GM18502 (cell line): ENCODE measurements at regions not wholly inside any gene's neighbourhood (a gene's known extent, or its start where the extent isn't known, plus 50 kb on each side); places are given as distances from the start of the nearest gene placed in this dataset.
"Not testable (repeated sequence)": the region's sequence is repeated elsewhere in the genome, so short reads cannot be mapped to it uniquely, and the experiment has no call there.

Source experiments
- ATAC-seq: cut with Tn5 transposase; IDR thresholded peaks from one replicate; pipeline ENCODE4 v1.9.1; 2021; ENCODE audit warnings: mild to moderate bottlenecking; ENCODE audit not compliant: unreplicated experiment, poor library complexity

- no peak for ATAC-seq
These were observed 1805.9 kb downstream of the NCAM2 start for GRCh38 chr21:22804151-22804550.

- no peak for ATAC-seq
These were observed 1808.1 kb downstream of the NCAM2 start for GRCh38 chr21:22806278-22806677.

- ATAC-seq: no peak
These were observed 1815.0 kb downstream of the NCAM2 start for GRCh38 chr21:22813201-22813600.

- not testable (repeated sequence) for ATAC-seq
These were observed 1820.7 kb downstream of the NCAM2 start for GRCh38 chr21:22818681-22819485.

- ATAC-seq: no peak
These were observed 1829.2 kb downstream of the NCAM2 start for GRCh38 chr21:22827422-22827821.

- ATAC-seq: no peak
These were observed 1844.7 kb downstream of the NCAM2 start for GRCh38 chr21:22842875-22843274.

GRCh38 chr21:22855581-22855980 lies 1857.4 kb downstream of the NCAM2 start:
- no peak for ATAC-seq

GRCh38 chr21:22871692-22872091 lies 1873.5 kb downstream of the NCAM2 start:
- no peak for ATAC-seq

GRCh38 chr21:22880573-22880972 lies 1882.4 kb downstream of the NCAM2 start:
- ATAC-seq: no peak

- ATAC-seq: no peak
These were observed 1882.9 kb downstream of the NCAM2 start for GRCh38 chr21:22881131-22881530.

- no peak for ATAC-seq
These were observed 1886.9 kb downstream of the NCAM2 start for GRCh38 chr21:22885079-22885478.

GRCh38 chr21:22885614-22886013 lies 1887.4 kb downstream of the NCAM2 start:
- ATAC-seq: no peak

GRCh38 chr21:22889445-22889844 lies 1891.2 kb downstream of the NCAM2 start:
- no peak for ATAC-seq

GRCh38 chr21:22890656-22891055 lies 1892.4 kb downstream of the NCAM2 start:
- ATAC-seq: no peak

- ATAC-seq: no peak
These were observed 1893.8 kb downstream of the NCAM2 start for GRCh38 chr21:22892028-22892427.

- no peak for ATAC-seq
These were observed 1894.5 kb downstream of the NCAM2 start for GRCh38 chr21:22892740-22893139.

GRCh38 chr21:22898051-22898665 lies 1899.9 kb downstream of the NCAM2 start:
- ATAC-seq: no peak

- no peak for ATAC-seq
These were observed 1902.3 kb downstream of the NCAM2 start for GRCh38 chr21:22900490-22900889.

- ATAC-seq: no peak
These were observed 1905.6 kb downstream of the NCAM2 start for GRCh38 chr21:22903851-22904250.

GRCh38 chr21:22904385-22904784 lies 1906.2 kb downstream of the NCAM2 start:
- ATAC-seq: no peak

GRCh38 chr21:22925032-22925431 lies 1926.8 kb downstream of the NCAM2 start:
- no peak for ATAC-seq

- no peak for ATAC-seq
These were observed 1929.3 kb downstream of the NCAM2 start for GRCh38 chr21:22927469-22927868.
